ENCODE measurements at regions not wholly inside any gene's neighbourhood (a gene's known extent, or its start where the extent isn't known, plus 50 kb on each side); places are given as distances from the start of the nearest gene placed in this dataset.

GRCh38 chr2:193350509-193350908 is 1155.8 kb upstream of the TMEFF2 start:
- no peak overlapping the region for H3K9ac ChIP-seq (ENCODE audit: low read length)
- no peaks in the 10 kb centered on the region for H3K79me2 ChIP-seq (ENCODE audit: insufficient read depth, low read length)
- TF ChIP-seq ZBTB33 (IDR thresholded peaks at IDR 0.05; ENCODE audit: extremely low read depth, insufficient replicate concordance, low read length), result no peak
- no peaks in the 10 kb centered on the region for H3K9me2 ChIP-seq (ENCODE audit: insufficient read depth)
- DNase-seq (ENCODE audit: low read depth, low spot score) (no peak), ATAC-seq (no peak)
- H3K4me3 ChIP-seq (replicated peaks in 1 of 2; ENCODE audit: low read depth in 1 of 2, low read length in 2 of 2), result no peak overlapping the region
- intact Hi-C loops (cut with micrococcal nuclease), result no loop called here
- H3K4me2 ChIP-seq (ENCODE audit: low read length), result no peak overlapping the region
- no peaks in the 10 kb centered on the region for H3K27me3 ChIP-seq (ENCODE audit: insufficient read depth, low read length)
- no peak overlapping the region for H3K27ac ChIP-seq (ENCODE audit: low read depth, low read length)
- no peaks in the 10 kb centered on the region for H4K20me1 ChIP-seq (ENCODE audit: insufficient read depth)
- POLR2A ChIA-PET, result no interaction called here
- no peak overlapping the region for H2AFZ ChIP-seq (ENCODE audit: low read depth, low read length, poor library complexity, severe bottlenecking)
- H3K36me3 ChIP-seq (ENCODE audit: control insufficient read depth in 1 of 2, insufficient read depth in 2 of 2, low read length in 2 of 2), result no peaks in the 10 kb centered on the region
- CTCF ChIA-PET, result no interaction called here
- no peaks in the 10 kb centered on the region for H3K4me1 ChIP-seq (ENCODE audit: control insufficient read depth in 1 of 2, insufficient read depth in 2 of 2, low read length in 2 of 2)
- RAD21 ChIA-PET (ENCODE audit: low non-redundant PET in 1 of 2, low total read pairs in 2 of 2, uncharacterized antibody in 2 of 2, unreplicated experiment in 2 of 2), result no interaction called here
- no peaks in the 10 kb centered on the region for H3K9me3 ChIP-seq (ENCODE audit: control insufficient read depth in 1 of 2, insufficient read depth in 1 of 2, low read depth in 1 of 2, low read length in 2 of 2)
- BruUV-seq (replicated peaks), result no TSS peak

GRCh38 chr2:193349642-193350041 is 1154.9 kb upstream of the TMEFF2 start:
- no peak overlapping the region for H3K4me3 ChIP-seq (replicated peaks in 1 of 2; ENCODE audit: low read depth in 1 of 2, low read length in 2 of 2)
- H3K36me3 ChIP-seq (ENCODE audit: control insufficient read depth in 1 of 2, insufficient read depth in 2 of 2, low read length in 2 of 2), result no peaks in the 10 kb centered on the region
- no peaks in the 10 kb centered on the region for H3K9me2 ChIP-seq (ENCODE audit: insufficient read depth)
- POLR2A ChIA-PET, result no interaction called here
- ATAC-seq, result no peak
- no peak overlapping the region for H3K27ac ChIP-seq (ENCODE audit: low read depth, low read length)
- TF ChIP-seq POLR2A (IDR thresholded peaks at IDR 0.05; ENCODE audit: borderline replicate concordance, extremely low read depth, insufficient read depth, insufficient read length) (no peak), FOSL1 (IDR thresholded peaks at IDR 0.05; ENCODE audit: low read depth) (no peak)
- RAD21 ChIA-PET (ENCODE audit: low non-redundant PET in 1 of 2, low total read pairs in 2 of 2, uncharacterized antibody in 2 of 2, unreplicated experiment in 2 of 2), result no interaction called here
- no peaks in the 10 kb centered on the region for H3K9me3 ChIP-seq (ENCODE audit: control insufficient read depth in 1 of 2, insufficient read depth in 1 of 2, low read depth in 1 of 2, low read length in 2 of 2)
- no peak for DNase-seq (ENCODE audit: low read depth, low spot score)
- no TSS peak for BruUV-seq (replicated peaks)
- CTCF ChIA-PET, result no interaction called here
- H3K4me1 ChIP-seq (ENCODE audit: control insufficient read depth in 1 of 2, insufficient read depth in 2 of 2, low read length in 2 of 2), result no peaks in the 10 kb centered on the region
- H3K79me2 ChIP-seq (ENCODE audit: insufficient read depth, low read length), result no peaks in the 10 kb centered on the region
- no peak overlapping the region for H3K4me2 ChIP-seq (ENCODE audit: low read length)
- intact Hi-C loops (cut with micrococcal nuclease), result no loop called here
- no peak overlapping the region for H3K9ac ChIP-seq (ENCODE audit: low read length)
- H3K27me3 ChIP-seq (ENCODE audit: insufficient read depth, low read length), result no peaks in the 10 kb centered on the region
- H4K20me1 ChIP-seq (ENCODE audit: insufficient read depth), result no peaks in the 10 kb centered on the region
- H2AFZ ChIP-seq (ENCODE audit: low read depth, low read length, poor library complexity, severe bottlenecking), result no peak overlapping the region

Measured in HCT116 (cell line).